ENCODE measurements at regions not wholly inside any gene's neighbourhood (a gene's known extent, or its start where the extent isn't known, plus 50 kb on each side); places are given as distances from the start of the nearest gene placed in this dataset.

GRCh38 chr17:65301184-65301583, 164.0 kb downstream of the RGS9 start:
- dilution Hi-C loops (cut with HindIII; ENCODE audit: low sequenced_read_pairs, unreplicated experiment) = no loop called here
- Histone ChIP-seq H3K18ac (ENCODE audit: low read depth, low read length) (no peak overlapping the region), H3K4me2 (ENCODE audit: low read depth, low read length) (no peak overlapping the region), H4K5ac (ENCODE audit: low read depth, low read length) (no peak overlapping the region), H4K8ac (ENCODE audit: low read depth in 2 of 2, low read length in 2 of 2) (no peak overlapping the region), H4K91ac (ENCODE audit: insufficient read depth, low read depth, low read length) (no peak overlapping the region), H4K20me1 (ENCODE audit: insufficient read depth, low read length) (no peaks in the 10 kb centered on the region), H3K79me1 (ENCODE audit: low read depth in 1 of 2, low read length in 2 of 2) (no peaks in the 10 kb centered on the region), H2BK5ac (ENCODE audit: low read depth, low read length, poor library complexity, severe bottlenecking) (no peak overlapping the region), H3K27me3 (ENCODE audit: control insufficient read depth, insufficient read depth, low read length) (peaks cover 9% of the 10 kb centered on the region), H2BK15ac (ENCODE audit: low read depth, low read length) (no peak overlapping the region), H3K9ac (ENCODE audit: low read depth, low read length) (no peak overlapping the region), H3K36me3 (ENCODE audit: control insufficient read depth, insufficient read depth, low read length) (no peaks in the 10 kb centered on the region), H3K9me1 (ENCODE audit: insufficient read depth, low read length) (no peaks in the 10 kb centered on the region), H2BK120ac (ENCODE audit: low read depth, low read length) (no peak overlapping the region), H3K56ac (ENCODE audit: extremely low read depth, insufficient read depth, low read length) (no peak overlapping the region), H2AK5ac (ENCODE audit: low read depth, low read length) (no peak overlapping the region), H3K27ac (ENCODE audit: insufficient read depth, low read length) (no peak overlapping the region), H2AK9ac (replicated peaks; ENCODE audit: low read depth, low read length, poor library complexity) (no peak overlapping the region), H3K4ac (ENCODE audit: low read depth, low read length) (no peak overlapping the region), H3K4me1 (ENCODE audit: control insufficient read depth, insufficient read depth, low read length) (no peaks in the 10 kb centered on the region), H3K23ac (ENCODE audit: low read depth, low read length) (no peak overlapping the region), H3K14ac (replicated peaks; ENCODE audit: low read depth, low read length) (no peak overlapping the region), H2AFZ (replicated peaks; ENCODE audit: low read length, poor library complexity) (no peak overlapping the region), H2BK20ac (ENCODE audit: low read depth, low read length) (no peak overlapping the region), H3K4me3 (ENCODE audit: insufficient read depth, low read depth, low read length) (no peak overlapping the region), H3K9me3 (ENCODE audit: control insufficient read depth, insufficient read depth, low read length) (peaks cover 6% of the 10 kb centered on the region; the same call in 1 of the 2 replicates)
- CTCF ChIA-PET = no interaction called here
- ATAC-seq (ENCODE audit: low read depth) = no peak
- TF ChIP-seq MXI1 (IDR thresholded peaks at IDR 0.05; ENCODE audit: borderline replicate concordance, low read depth, low read length) = no peak
- no peak for TF ChIP-seq RAD21 (IDR thresholded peaks at IDR 0.05; ENCODE audit: low read length)
- no peak for TF ChIP-seq CHD1 (IDR thresholded peaks at IDR 0.05; ENCODE audit: low read depth, low read length)
- TF ChIP-seq POLR2A (IDR thresholded peaks at IDR 0.05; ENCODE audit: low read depth, low read length) = no peak
- TF ChIP-seq, protein P1, sequence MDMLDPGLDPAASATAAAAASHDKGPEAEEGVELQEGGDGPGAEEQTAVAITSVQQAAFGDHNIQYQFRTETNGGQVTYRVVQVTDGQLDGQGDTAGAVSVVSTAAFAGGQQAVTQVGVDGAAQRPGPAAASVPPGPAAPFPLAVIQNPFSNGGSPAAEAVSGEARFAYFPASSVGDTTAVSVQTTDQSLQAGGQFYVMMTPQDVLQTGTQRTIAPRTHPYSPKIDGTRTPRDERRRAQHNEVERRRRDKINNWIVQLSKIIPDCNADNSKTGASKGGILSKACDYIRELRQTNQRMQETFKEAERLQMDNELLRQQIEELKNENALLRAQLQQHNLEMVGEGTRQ (IDR thresholded peaks at IDR 0.05; ENCODE audit: low read depth, low read length) = no peak
- TF ChIP-seq MAFK (IDR thresholded peaks at IDR 0.05; ENCODE audit: low read depth, low read length) = no peak
- no peak for TF ChIP-seq CTCF (conservative IDR thresholded peaks at IDR 0.05; ENCODE audit: low read depth, low read length)
- no peak for TF ChIP-seq BHLHE40 (IDR thresholded peaks at IDR 0.05; ENCODE audit: low read depth, low read length)
- WGBS, 2 experiments (ENCODE audit: extremely low coverage in 2 of 2, insufficient read length in 1 of 2) = no CpG with 5 or more reads among the region's 2 CpGs
- POLR2A ChIA-PET (ENCODE audit: unreplicated experiment) = no interaction called here
- in situ Hi-C loops (cut with MboI; ENCODE audit: low sequenced_read_pairs) = no loop called here
- DNase-seq = no peak
- BruUV-seq (replicated peaks) = no TSS peak
- intact Hi-C loops (cut with micrococcal nuclease) = no loop called here

Data from IMR-90 (cell line).